ENCODE measurements at regions not wholly inside any gene's neighbourhood (a gene's known extent, or its start where the extent isn't known, plus 50 kb on each side); places are given as distances from the start of the nearest gene placed in this dataset.

DNA sequence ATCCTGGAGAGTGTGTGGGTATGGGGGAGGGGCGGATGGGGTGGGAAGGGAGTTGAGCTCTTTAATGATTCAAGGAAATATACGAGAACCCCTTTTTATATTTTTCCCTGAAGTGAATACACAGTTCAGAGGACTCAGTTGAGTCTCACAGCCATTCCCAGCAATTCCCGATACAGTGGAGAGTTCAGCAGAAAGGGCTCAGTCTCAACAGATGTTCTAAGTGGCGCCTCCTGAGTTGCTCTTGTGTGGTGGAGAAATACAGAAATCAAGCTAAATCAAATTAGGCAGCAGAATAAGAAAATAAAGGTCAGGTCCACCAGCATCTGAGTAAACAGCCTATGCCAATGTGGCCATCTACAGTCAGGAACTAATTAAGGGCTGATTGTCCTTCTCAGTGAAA lies 372.1 kb downstream of the NR2F2 start:
- DNase-seq (ENCODE audit: low spot score) = no peak
- TF ChIP-seq CTCF (IDR thresholded peaks at IDR 0.05; ENCODE audit: borderline replicate concordance, control extremely low read depth, extremely low read depth, insufficient read depth, missing control alignments) = no peak
- in situ Hi-C loops (cut with MboI; ENCODE audit: low sequenced_read_pairs, unreplicated experiment) = no loop called here

- in situ Hi-C loops (cut with MboI; ENCODE audit: low sequenced_read_pairs, unreplicated experiment) = no loop called here
- no peak for TF ChIP-seq CTCF (IDR thresholded peaks at IDR 0.05; ENCODE audit: borderline replicate concordance, control extremely low read depth, extremely low read depth, insufficient read depth, missing control alignments)
- DNase-seq (ENCODE audit: low spot score) = no peak
Observed at GRCh38 chr15:96703091-96703490, 372.6 kb downstream of the NR2F2 start.

- in situ Hi-C loops (cut with MboI; ENCODE audit: low sequenced_read_pairs, unreplicated experiment) = no loop called here
- TF ChIP-seq CTCF (IDR thresholded peaks at IDR 0.05; ENCODE audit: borderline replicate concordance, control extremely low read depth, extremely low read depth, insufficient read depth, missing control alignments) = no peak
- no peak for DNase-seq (ENCODE audit: low spot score)
Observed at GRCh38 chr15:96703794-96704550, 373.5 kb downstream of the NR2F2 start.

DNA sequence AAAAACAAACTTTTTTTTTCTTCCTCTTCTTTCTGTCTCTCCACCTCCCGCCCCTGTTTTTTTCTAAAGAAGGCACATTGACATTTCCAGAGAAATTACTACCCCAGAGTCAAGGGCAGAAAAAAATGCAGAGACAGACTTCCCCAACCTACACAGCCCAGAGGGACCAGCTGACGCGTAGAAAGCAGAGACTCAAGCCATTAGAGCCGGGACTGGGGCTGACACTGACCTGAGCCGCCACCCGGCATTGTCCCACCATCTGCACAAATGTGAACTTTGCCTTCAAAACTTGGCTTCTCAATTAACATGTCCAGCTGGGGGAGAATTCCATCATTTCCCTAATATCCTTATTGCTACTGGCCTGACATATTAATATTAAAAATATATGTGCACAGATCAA lies 385.6 kb downstream of the NR2F2 start:
- no peak for TF ChIP-seq CTCF (IDR thresholded peaks at IDR 0.05; ENCODE audit: borderline replicate concordance, control extremely low read depth, extremely low read depth, insufficient read depth, missing control alignments)
- DNase-seq (ENCODE audit: low spot score) = no peak
- in situ Hi-C loops (cut with MboI; ENCODE audit: low sequenced_read_pairs, unreplicated experiment) = no loop called here

DNA sequence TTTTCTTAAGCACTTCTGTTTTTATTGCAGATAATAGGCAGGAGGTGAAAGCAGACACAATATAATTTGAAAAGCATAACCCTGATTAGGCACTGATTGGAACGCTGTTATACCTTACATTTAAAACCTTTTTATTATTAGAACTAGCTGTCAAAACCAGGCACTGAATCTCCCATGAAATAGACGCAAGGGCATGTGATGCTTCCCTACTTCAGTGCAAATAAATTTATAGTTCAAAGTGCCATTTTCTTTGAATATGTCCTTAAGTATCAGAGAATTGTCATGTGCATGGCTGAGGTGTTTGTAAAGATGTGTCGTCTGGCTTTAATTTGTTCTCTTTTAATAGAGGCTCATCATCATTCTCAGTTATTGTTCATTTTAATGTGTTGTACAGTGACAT lies 386.0 kb downstream of the NR2F2 start:
- in situ Hi-C loops (cut with MboI; ENCODE audit: low sequenced_read_pairs, unreplicated experiment) = no loop called here
- no peak for TF ChIP-seq CTCF (IDR thresholded peaks at IDR 0.05; ENCODE audit: borderline replicate concordance, control extremely low read depth, extremely low read depth, insufficient read depth, missing control alignments)
- no peak for DNase-seq (ENCODE audit: low spot score)

- TF ChIP-seq CTCF (IDR thresholded peaks at IDR 0.05; ENCODE audit: borderline replicate concordance, control extremely low read depth, extremely low read depth, insufficient read depth, missing control alignments) = no peak
- in situ Hi-C loops (cut with MboI; ENCODE audit: low sequenced_read_pairs, unreplicated experiment) = no loop called here
- DNase-seq (ENCODE audit: low spot score) = no peak
Observed at GRCh38 chr15:96720251-96720650, 389.8 kb downstream of the NR2F2 start.

Measured in GM13976 (cell line).